HG02852 (cell line): ENCODE measurements at regions not wholly inside any gene's neighbourhood (a gene's known extent, or its start where the extent isn't known, plus 50 kb on each side); places are given as distances from the start of the nearest gene placed in this dataset.
A peak's percentile ranks its signal among the peaks of the same experiment; 100 is the strongest.

Source experiments
- ATAC-seq: cut with Tn5 transposase; IDR thresholded peaks from one replicate; pipeline ENCODE4 v1.9.1; 2021; ENCODE audit warnings: mild to moderate bottlenecking, moderate library complexity; ENCODE audit not compliant: unreplicated experiment

GRCh38 chr6:139568151-139568955 lies 193.9 kb upstream of the CITED2 start:
- peak; percentile 55 for ATAC-seq

- no peak for ATAC-seq
Measured at GRCh38 chr6:139567095-139567494, 192.6 kb upstream of the CITED2 start.

- ATAC-seq = no peak
Measured at GRCh38 chr6:139565591-139565990, 191.1 kb upstream of the CITED2 start.

GRCh38 chr6:139557547-139557946 lies 183.1 kb upstream of the CITED2 start:
- no peak for ATAC-seq

- no peak for ATAC-seq
Measured at GRCh38 chr6:139556532-139556931, 182.1 kb upstream of the CITED2 start.

GRCh38 chr6:139553916-139554315 lies 179.5 kb upstream of the CITED2 start:
- no peak for ATAC-seq

GRCh38 chr6:139551376-139551775 lies 176.9 kb upstream of the CITED2 start:
- no peak for ATAC-seq

- ATAC-seq = no peak
Measured at GRCh38 chr6:139550361-139550760, 175.9 kb upstream of the CITED2 start.

GRCh38 chr6:139549561-139550070 lies 175.2 kb upstream of the CITED2 start:
- no peak for ATAC-seq

GRCh38 chr6:139547804-139548203 lies 173.4 kb upstream of the CITED2 start:
- ATAC-seq = no peak

GRCh38 chr6:139547122-139547776 lies 172.8 kb upstream of the CITED2 start:
- ATAC-seq = no peak

GRCh38 chr6:139546106-139546472 lies 171.6 kb upstream of the CITED2 start:
- no peak for ATAC-seq

GRCh38 chr6:139545206-139546105 lies 171.0 kb upstream of the CITED2 start:
- no peak for ATAC-seq

- no peak for ATAC-seq
Measured at GRCh38 chr6:139544701-139545057, 170.2 kb upstream of the CITED2 start.

- ATAC-seq = no peak
Measured at GRCh38 chr6:139542351-139542750, 167.9 kb upstream of the CITED2 start.

GRCh38 chr6:139540894-139541293 lies 166.4 kb upstream of the CITED2 start:
- ATAC-seq = no peak

- peak; percentile 83 for ATAC-seq
Measured at GRCh38 chr6:139540276-139540675, 165.8 kb upstream of the CITED2 start.

- no peak for ATAC-seq
Measured at GRCh38 chr6:139539852-139540251, 165.4 kb upstream of the CITED2 start.

GRCh38 chr6:139538366-139538765 lies 163.9 kb upstream of the CITED2 start:
- no peak for ATAC-seq

- ATAC-seq = no peak
Measured at GRCh38 chr6:139536751-139537617, 162.5 kb upstream of the CITED2 start.
